ENCODE measurements at regions not wholly inside any gene's neighbourhood (a gene's known extent, or its start where the extent isn't known, plus 50 kb on each side); places are given as distances from the start of the nearest gene placed in this dataset.

- no peak for DNase-seq (ENCODE audit: low read depth in 4 of 4, low spot score in 2 of 4)
Observed at GRCh38 chr5:2399096-2399495, 352.4 kb downstream of the IRX2 start.

DNA sequence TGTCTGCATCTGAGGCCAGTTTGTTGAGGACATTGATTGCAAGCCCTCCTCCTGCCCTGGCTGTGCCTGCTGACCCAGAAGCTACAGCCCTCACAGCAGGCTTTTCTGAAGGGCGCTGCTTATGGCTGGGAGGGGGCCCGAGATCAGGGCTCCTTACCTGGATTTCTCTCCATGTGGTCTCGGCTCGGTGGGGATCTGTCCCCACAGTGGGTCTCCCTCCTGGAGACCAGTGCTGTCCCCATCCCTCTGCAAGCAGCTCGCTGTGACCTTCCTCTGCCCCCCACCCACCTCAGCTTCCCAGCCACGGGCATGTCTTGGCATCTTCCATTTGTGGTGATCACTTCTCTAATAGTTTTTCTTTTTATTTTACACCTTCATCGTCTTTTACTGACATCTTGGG is 357.9 kb downstream of the IRX2 start:
- DNase-seq (ENCODE audit: low read depth in 4 of 4, low spot score in 2 of 4) = no peak

- DNase-seq (ENCODE audit: low read depth in 4 of 4, low spot score in 2 of 4) = no peak
Observed at GRCh38 chr5:2391566-2391965, 359.9 kb downstream of the IRX2 start.

DNA sequence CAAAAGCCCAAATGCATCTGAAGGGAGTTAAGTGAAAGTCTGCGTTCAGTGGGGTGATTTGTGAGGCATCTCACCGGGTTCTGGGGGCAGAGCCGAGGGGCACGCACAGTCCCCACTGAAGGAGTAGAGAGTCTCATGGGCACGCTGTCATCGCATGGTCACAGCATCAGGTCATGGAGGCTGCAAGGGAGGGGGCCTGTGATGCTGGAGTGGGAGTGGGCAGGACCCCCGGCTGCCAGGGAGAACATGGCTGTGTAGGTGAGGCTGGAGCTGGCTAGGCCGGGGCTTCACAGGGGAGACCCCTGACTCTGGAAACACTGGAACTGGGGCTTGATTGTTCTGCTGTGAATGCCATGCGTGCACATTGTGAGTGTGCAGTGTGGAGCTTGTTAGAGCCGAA is 360.5 kb downstream of the IRX2 start:
- DNase-seq (ENCODE audit: low read depth in 4 of 4, low spot score in 2 of 4) = no peak

- no peak for DNase-seq (ENCODE audit: low read depth in 4 of 4, low spot score in 2 of 4)
Observed at GRCh38 chr5:2388571-2388970, 362.9 kb downstream of the IRX2 start.

GRCh38 chr5:2387634-2388325 is 363.7 kb downstream of the IRX2 start:
- DNase-seq (ENCODE audit: low read depth in 4 of 4, low spot score in 2 of 4) = peak in 2 of 4 donors; percentile 18 to 19

DNA sequence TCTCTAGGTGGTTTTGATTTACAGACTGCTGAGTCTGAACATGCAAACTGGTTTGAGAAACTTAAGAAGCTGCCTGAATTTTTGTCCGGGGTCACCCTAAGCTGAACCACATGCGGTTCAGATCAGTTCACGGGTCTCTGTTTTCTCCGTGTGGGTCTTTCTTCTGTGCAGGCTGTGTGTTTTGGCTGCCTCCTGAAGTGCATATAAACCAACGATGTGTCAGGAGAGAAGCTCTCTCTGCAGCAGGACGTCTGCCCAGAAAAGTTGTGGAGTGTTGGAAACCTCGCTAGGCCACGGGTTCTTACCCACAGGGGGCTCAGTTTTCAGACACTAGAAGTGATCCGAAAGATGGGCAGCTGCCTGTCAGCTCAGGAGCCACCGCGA is 364.2 kb downstream of the IRX2 start:
- DNase-seq (ENCODE audit: low read depth in 4 of 4, low spot score in 2 of 4) = no peak

DNA sequence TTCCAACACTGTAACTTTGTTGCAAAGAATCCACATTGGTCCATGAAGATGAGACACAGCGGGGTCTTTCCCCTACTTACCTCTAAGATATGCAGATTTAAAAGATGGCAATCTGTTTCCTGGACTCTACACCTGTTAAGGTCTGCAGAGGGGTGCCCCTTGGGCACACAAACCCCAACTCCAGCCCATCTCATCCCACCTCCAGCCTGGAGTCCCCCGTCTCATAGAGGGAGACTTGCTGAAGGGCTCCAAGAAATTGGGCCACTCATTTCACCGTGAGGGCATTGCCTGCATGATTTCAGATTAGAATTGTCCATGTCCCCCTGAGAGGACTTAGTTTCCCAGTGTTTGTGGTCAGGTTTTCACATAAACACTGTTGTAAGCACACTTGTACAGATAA is 365.7 kb downstream of the IRX2 start:
- DNase-seq (ENCODE audit: low read depth in 4 of 4, low spot score in 2 of 4) = no peak

GRCh38 chr5:2383698-2384065 is 367.8 kb downstream of the IRX2 start:
- no peak for DNase-seq (ENCODE audit: low read depth in 4 of 4, low spot score in 2 of 4)

GRCh38 chr5:2382776-2383697 is 368.4 kb downstream of the IRX2 start:
- no peak for DNase-seq (ENCODE audit: low read depth in 4 of 4, low spot score in 2 of 4)

DNA sequence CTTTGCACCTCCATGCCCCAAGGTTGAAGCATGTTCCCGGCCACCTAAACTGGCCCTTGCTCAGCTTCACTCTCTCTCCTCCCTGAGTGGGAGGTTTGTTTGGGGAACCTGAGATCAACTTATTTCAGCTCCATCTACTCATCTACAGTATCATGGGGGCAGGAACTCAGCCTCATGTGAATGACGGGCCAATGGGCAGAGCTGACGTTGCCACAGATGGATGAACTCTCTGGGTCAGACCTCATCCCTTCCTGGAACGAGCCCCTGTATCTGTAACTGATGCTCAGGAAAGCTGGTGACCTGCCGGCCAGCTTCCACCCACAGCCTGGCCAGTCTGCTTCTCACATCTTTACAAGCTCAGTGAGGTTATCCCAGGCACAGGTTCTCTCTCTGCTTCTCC is 369.6 kb downstream of the IRX2 start:
- DNase-seq (ENCODE audit: low read depth in 4 of 4, low spot score in 2 of 4) = peak in 2 of 4 donors; percentile 16 to 20

- no peak for DNase-seq (ENCODE audit: low read depth in 4 of 4, low spot score in 2 of 4)
Observed at GRCh38 chr5:2381070-2381469, 370.4 kb downstream of the IRX2 start.

DNA sequence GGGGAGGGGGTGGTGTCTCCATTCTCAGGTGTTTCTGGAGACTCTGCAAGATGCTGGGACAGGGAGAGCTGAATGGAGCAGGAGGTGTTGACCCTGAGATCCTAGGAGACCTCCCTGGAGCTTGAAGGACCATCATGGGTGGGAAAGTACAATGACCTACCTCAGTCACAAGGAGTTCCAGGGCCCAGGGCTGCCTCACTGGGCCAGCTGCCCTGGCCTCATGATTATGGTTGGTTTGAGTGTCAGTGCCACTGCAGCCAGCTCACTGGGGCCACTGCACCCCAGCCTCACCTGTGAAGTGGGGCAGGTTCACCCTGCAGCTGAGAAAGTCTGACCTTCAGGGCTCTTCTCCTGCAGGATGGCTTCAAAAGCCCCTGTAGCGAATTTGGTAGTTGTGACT is 372.5 kb downstream of the IRX2 start:
- DNase-seq (ENCODE audit: low read depth in 4 of 4, low spot score in 2 of 4) = no peak

DNA sequence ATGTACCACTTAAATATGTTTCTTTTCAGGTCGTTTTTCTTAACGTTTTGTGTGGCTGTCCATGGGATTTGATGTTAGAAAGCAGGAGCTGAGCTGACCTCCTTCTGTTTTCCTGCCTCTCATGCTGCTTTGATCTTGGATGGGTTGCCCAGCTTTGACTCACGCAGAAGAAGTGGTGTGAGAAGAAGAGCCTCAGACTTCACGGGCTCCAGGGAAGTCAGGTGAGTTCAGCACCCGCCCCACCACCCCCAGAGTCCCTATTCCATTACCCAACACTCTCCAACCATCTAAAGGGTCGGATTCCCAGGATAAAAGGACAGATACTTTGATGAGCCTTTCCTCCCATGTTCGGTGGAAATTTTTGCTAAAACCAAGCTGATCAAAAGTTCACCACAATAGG is 373.4 kb downstream of the IRX2 start:
- DNase-seq (ENCODE audit: low read depth in 4 of 4, low spot score in 2 of 4) = no peak

DNA sequence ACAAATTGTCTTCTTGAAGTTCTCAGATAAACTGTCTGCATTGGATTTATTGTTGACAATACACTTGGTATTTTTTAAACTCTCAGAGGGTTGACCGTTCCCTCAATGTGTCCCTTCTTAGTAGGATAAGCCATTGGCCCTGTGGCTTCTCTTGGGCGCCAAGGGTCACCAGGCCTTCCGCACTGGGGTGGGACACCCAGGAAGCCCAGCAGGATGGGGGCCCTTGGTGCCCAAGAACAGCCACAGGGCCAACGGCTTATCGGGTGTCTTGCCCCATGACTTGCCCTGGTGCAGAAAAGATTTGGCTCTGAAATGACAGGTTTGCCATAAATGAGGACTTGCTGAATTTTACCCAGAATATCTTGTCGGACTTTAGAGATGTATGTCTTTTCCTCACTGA is 375.0 kb downstream of the IRX2 start:
- no peak for DNase-seq (ENCODE audit: low read depth in 4 of 4, low spot score in 2 of 4)

GRCh38 chr5:2375757-2376250 is 375.7 kb downstream of the IRX2 start:
- DNase-seq (ENCODE audit: low read depth in 4 of 4, low spot score in 2 of 4) = no peak

GRCh38 chr5:2375291-2375690 is 376.2 kb downstream of the IRX2 start:
- DNase-seq (ENCODE audit: low read depth in 4 of 4, low spot score in 2 of 4) = no peak

DNA sequence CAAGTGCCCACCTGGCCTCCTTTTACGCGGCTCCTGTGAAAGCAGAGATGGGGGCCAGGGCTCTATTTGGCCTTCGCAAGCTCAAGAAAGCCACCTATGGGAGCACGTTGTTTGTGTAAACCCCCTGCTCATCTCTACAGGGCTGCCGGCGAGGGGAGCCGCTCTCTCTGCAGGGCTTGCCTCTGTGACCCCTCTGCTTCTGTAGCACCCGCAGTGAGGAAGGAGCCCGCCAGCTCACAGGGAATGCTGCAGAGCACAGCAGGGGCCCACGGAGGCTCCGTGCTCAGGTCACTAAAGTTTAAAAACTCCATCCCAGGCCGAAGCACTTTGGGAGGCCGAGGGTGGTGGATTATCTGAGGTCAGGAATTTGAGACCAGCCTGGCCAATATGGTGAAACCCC is 376.8 kb downstream of the IRX2 start:
- DNase-seq (ENCODE audit: low read depth in 4 of 4, low spot score in 2 of 4) = no peak

DNA sequence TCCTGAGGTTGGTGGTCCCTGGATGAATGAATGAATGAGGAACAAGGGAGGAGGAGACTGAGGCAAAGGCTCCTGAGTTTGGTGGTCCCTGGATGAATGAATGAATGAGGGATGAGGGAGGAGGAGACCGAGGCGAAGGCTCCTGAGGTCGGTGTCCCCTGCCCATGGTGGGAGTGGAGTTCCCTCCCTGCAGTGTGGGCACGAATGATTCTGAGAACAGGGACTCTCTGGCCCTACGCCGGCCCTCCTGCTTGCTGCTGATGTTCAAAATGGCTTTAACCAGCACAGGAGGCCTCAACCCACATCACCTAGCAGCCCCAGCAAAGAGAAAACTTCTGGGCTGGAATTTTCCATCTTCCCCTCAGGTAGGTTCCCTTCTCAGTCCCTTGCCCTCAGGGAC is 377.8 kb downstream of the IRX2 start:
- no peak for DNase-seq (ENCODE audit: low read depth in 4 of 4, low spot score in 2 of 4)

DNA sequence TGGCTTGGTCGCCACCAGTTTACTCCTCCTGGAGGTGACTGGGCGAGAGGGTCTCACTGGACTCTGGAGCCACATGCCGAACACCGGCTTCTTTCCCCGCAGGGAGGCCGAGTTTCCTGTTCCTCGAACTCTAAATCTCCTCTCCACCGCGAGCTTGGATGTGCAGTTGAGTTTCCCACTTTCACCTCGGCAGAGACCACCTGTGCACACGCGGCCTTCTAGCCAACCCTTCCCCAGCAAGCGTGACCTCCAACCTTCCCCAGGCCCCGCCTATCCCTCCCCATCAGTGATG is 380.1 kb downstream of the IRX2 start:
- no peak for DNase-seq (ENCODE audit: low read depth in 4 of 4, low spot score in 2 of 4)

DNA sequence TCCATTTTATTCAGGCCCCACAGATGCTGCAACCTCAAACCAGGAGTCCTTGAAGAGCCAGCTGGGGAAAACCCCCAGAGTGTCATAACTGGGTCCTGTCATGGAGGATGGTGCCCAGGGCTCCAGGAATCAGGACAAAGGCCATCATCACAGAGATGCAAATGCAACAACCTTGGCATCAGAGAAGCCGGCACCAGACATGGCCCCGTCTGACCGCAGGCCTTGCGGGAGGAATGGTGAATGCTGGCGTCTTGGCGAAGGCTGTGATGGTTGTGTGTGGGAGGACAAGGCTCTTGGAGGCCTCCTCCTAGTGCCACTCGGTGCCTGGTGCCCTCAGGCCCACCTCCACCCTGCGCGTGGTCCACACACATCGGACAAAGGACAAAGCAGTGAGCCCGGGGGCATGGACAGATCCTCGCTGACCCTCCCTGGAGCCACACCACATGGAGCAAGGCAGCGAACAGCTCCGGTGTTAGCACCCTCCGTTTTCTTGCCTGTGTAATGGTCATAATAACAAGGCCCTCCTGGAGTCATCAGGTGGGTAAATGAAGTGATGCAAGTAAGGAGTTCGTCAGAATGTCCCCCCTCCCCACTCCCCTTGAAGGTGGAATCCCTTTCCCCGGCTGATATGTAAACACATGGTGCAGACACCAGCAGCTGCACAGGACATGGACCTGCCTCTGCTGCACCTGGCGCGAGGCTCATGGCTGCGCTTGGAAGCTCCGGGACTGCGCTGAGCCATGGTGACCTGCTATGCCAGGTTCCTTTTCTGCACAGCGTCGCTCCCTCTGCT is 380.7 kb downstream of the IRX2 start:
- no peak for DNase-seq (ENCODE audit: low read depth in 4 of 4, low spot score in 2 of 4)

Measured in left renal cortex interstitium (tissue), 4 donors.